ENCODE measurements at regions not wholly inside any gene's neighbourhood (a gene's known extent, or its start where the extent isn't known, plus 50 kb on each side); places are given as distances from the start of the nearest gene placed in this dataset.

- TF ChIP-seq CTCF (IDR thresholded peaks at IDR 0.05) (no peak), TAF1 (IDR thresholded peaks at IDR 0.05; ENCODE audit: borderline replicate concordance, low read depth, low read length) (no peak), REST (IDR thresholded peaks at IDR 0.05; ENCODE audit: low read depth, low read length) (no peak), PBX3 (IDR thresholded peaks at IDR 0.05) (no peak), SMC3 (IDR thresholded peaks at IDR 0.05; ENCODE audit: low read depth, low read length) (no peak), NRF1 (IDR thresholded peaks at IDR 0.05; ENCODE audit: low read depth, low read length) (no peak), IRF3 (IDR thresholded peaks at IDR 0.05; ENCODE audit: low read depth, low read length) (no peak), USF1 (IDR thresholded peaks at IDR 0.05; ENCODE audit: borderline replicate concordance, low read depth) (no peak)
Measured at GRCh38 chr10:129244298-129244697, 222.7 kb upstream of the MGMT start.
